ENCODE measurements at regions not wholly inside any gene's neighbourhood (a gene's known extent, or its start where the extent isn't known, plus 50 kb on each side); places are given as distances from the start of the nearest gene placed in this dataset.

GRCh38 chr2:2588777-2589176 lies 257.7 kb upstream of the MYT1L start:
- no peak for TF ChIP-seq CTCF (IDR thresholded peaks at IDR 0.05; ENCODE audit: low read length)
- no peak for TF ChIP-seq EZH2 (optimal IDR thresholded peaks at IDR 0.05; ENCODE audit: low read depth, low read length)

All from MM.1S (cell line).